CD4-positive, alpha-beta T cell treated with Interleukin-2 at 100 ng/mL for 4 hours (primary cell): ENCODE measurements at regions not wholly inside any gene's neighbourhood (a gene's known extent, or its start where the extent isn't known, plus 50 kb on each side); places are given as distances from the start of the nearest gene placed in this dataset.

Source experiments
- DNase-seq: peaks from one replicate; pipeline ENCODE4 v3.0.0-alpha.2; 2020; ENCODE audit warnings: low spot score

DNA sequence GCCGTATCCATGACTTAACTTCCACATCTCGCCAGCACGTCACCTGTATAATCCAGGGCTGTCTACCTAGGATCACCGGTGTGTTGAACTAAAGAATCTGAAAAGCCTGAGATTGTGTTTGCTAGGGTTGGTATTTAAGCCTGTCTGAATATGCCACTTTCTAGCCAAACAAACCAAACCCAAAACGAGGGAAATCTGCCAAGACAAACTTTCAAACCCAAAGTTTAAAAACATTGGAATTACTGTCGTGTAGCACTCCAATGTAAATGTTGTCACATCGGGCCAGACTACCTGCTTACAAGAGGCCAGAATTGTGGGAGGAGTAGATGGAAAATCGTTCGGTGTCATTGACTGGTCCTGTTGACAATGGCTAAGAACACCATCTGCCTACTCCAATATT lies 747.8 kb downstream of the EFNB2 start:
- DNase-seq: no peak

DNA sequence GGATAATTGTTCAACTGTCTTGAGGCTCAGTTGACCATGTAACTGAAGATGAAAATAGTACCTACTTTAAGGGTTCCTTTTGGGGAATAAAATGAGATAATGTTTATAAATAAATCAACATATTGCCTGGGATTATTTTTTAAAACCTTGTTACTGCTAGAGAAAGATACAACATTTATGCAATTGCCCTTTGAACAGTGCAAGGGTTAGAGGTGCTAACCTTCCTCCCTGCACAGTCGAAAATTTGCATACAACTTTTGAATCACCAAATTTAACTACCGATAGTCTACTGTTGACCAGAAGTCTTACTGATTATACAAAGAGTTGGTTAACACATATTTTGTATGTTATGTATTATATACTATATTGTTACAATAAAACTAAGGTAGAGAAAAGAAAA lies 750.0 kb downstream of the EFNB2 start:
- no peak for DNase-seq

DNA sequence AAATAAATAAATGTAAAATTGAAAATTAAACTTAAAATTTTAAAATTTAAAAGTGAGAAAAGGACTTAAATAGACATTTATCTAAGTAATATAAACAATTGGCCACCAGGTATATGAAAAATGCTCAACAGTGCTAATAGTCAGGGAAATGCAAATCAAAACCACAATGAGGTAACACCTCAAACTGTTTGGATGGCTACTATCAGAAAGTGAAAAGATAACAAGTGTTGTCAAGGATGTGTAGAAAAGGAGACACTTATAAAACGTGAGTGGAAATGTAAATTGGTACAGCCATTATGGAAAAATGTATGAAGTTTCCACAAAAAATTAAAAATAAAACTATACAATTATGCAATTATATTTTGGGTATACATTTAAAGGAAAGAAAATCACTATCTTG lies 752.2 kb downstream of the EFNB2 start:
- DNase-seq: no peak

DNA sequence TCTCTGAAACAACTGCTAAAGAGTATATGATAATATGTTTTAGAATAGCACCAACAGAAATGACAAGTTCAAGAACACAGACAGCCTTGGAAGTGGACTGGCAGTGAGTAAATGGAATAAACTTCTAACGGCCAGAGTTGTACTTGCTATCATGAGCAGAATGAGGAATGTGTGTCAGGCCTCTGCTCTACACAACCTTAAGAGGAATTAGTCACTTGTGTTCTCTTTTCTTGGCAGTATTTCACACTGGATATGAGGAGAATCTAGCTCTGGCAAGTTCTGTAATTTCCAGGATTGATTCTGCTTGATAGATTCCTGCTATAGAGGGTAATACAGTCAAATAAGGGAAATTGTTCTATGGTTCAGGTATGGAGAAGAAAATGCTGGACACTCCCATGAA lies 757.3 kb downstream of the EFNB2 start:
- DNase-seq: no peak

DNA sequence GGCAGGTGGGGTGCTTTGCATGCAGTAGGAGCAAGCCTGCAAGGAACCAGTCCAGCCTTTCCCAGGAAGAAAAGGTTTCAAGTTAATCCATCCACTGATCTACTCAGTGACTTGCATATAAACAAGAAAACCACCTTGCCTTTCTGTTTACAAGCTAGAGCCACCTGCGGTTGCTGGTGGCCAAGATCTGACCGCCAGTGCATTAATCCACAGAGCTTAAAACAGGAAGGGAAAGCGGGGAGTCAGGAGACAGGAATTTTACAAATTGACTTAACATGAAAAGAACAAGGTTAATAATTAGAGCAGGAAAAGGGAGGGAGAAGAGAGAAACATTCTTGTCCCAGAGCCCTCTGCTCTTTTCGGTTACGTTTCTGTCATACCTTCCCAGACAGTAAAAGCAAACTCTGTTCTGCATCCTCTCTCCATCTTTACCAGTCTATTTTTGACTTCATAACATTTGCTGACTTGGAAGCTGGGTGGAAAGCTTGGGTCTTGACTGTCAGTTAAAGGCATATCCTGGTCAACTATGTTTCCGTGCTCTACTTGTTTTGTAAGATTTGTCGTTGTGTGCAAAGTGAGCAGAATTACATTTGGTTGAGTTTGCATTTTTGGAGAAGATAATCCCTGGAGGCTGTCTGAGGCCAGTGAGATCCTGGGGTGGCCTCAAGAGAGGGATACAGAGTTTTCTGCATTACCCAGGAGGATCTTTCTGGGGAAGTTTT lies 760.6 kb downstream of the EFNB2 start:
- no peak for DNase-seq

DNA sequence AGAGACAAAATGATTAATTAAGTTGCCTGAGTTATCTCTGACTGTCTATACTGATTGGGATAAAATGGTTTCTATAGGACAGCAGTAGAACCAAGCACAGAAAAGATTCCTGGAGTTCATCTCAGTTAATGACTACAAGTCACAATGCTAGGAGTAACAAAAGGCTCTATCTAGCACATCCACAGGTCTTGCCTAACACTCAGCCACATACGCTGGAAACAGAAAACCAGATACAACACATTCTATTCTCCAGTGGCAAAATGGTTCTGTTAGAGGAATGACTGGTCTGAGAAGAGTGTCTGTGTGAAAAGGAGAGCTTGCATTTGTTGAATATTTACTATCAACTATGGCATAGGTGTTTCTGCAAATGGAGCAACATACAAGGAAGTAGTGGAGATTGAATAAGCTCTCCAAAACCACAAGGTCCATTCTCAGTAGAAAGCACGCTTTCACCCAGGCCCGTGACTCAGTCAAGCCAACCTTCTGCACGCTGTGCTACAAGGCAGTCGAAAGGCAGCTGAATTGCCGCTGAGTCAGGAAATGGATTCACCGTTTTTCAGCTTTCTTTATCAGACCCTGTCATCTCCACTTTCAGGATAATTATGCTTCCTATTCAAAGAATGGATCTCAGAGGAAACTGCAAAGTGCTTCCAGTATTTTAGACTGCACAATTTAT lies 761.5 kb downstream of the EFNB2 start:
- DNase-seq: no peak

DNA sequence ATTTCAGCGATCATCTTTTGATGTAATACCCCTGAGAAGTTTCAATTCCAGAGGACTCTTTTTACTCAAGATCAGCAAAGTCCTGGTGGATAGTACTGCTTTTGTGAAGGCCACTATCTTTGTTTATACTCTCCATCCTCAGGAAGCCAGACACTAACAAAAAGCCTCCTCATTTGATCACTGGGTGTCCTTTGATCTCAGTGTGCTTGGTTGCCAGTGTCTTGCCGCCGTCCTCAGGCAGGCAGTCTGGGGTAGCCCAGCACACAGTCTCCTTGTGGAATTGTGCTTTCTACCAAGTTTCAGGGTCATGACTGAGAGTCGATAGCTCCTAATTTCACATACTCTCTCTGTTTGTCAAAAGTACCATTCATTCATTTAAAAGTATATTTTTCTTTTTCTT lies 762.2 kb downstream of the EFNB2 start:
- DNase-seq: no peak

DNA sequence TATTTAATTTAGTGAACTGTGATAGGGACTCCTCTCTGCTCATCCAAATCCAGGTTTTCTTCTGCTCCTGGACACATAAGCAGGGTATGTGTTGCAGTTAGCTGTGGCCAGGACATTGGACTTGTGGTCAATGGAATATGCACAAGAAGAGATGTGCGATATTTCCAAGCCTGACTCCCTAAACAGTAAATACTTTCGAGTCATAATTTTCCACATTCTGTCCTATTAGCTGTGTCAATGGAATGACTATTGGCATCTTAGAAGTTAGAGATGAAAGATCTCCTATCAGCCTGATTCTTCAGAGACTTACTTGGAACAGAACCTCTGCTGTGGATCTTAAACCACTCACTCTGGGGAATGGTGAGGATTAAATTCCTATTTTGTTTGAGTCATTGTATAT lies 771.0 kb downstream of the EFNB2 start:
- no peak for DNase-seq

DNA sequence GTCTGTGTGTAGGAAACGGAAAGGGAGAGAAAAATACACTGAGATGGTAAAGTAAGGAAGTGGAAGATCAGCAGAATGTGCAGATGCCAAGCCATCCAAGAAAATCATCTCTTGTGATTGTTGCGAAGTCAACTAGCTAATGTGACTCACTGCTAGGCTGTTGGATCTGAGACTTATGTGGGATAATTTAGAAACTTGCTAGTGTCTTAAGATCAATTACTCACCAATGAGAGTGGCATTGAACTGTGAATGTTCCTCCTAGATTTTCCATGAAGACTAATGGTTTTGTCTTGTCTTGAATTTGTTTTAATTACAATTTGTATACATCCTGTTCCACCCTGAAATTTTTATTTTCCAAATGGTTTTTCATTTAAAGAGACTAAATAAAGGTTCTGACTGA lies 771.6 kb downstream of the EFNB2 start:
- no peak for DNase-seq

DNA sequence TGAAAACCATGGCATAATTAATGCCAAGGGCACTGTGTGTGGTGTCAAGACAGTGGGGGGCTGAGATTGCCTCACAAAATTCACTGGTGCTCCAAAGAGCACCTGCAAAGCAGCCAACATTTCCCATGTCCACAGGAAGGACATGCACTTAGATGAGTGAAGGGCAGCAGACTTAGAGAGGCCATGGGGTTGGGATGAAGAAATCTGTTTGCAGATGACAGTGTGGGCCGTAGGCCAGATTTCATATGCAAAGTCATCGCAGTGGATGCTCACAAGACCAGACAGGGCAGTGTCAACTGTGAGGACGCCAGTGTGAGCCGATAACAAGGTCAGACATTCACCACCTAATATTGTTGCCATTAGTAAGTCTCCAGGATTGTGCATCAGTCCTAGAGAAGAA lies 773.4 kb downstream of the EFNB2 start:
- DNase-seq: no peak

DNA sequence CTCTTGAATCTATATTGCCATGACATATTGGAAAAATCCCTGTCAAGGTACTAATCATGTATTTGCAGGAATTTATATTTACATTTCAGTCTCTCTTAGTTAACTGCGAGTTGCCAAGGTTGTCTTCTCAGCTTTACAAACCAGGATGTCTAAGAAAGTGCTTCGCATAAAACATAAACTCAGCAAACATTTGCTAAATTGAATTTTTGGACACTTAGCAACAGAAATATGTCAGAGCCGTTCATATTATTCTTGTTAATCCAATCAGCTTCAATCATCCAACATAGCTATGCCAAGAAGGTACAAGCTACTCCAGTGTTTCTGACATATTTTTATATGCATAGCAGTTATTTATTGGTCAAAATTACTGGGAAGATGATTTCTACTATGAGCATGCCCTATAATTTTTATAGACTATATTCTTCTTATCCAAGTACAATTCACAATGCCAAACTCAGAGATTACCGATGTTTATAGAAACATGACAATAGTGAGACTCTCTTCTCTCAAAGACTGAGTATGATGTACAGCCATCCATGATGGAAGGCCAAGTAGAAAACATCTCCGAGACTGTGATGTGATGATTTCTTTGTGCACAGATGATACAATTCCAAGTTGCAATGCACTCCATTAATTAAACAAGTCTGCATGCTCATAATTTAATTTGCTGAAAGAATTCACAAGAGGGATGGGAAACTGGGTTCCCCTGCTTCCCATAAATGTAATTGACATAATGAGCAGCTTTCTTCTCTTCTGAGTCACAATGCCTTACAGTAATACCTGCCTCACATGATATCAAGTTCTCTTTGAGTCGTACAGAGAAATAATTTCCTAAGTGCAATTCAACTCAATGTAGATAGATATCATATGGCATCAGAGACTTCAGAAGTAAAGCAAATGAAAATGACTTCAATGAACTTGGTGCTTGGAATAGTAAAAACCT lies 776.3 kb downstream of the EFNB2 start:
- DNase-seq: no peak

DNA sequence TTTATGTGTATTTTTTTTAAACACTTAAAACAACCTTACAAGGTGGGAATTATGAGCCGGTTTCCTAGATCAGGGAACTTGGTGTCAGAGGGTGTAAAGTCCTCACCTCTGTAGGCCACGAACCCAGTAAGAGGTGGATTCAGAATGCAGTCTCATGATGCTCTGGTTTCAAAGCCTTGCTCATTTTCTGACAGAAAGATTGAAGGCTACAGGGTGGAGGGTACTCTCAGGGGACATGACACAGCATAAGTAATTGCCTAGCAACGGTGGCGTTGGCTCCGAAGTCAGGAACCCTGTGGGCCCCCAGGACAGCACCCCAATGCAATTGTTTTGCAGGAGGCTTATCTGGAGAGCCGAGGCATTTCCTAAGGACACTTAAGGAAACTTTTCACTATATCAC lies 794.7 kb downstream of the EFNB2 start:
- DNase-seq: no peak

DNA sequence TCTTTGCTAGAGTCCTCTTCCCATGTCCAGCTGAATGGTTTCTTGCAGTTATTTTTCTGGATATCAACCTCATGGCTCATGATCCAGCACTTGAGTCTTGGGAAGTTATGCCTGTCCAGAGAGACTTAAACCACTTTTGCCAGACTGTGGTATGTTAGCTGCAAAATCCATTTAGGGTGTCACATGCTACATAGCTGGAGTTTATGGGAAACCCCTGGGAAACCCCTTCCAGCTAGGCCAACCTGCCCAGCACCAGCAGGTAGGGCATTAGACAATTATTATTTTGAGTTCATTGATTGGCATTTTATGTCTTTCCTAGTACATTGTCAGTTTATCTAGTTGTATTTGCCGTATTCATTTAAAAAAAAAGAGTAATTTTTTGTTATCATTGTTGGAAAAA lies 797.8 kb downstream of the EFNB2 start:
- no peak for DNase-seq

DNA sequence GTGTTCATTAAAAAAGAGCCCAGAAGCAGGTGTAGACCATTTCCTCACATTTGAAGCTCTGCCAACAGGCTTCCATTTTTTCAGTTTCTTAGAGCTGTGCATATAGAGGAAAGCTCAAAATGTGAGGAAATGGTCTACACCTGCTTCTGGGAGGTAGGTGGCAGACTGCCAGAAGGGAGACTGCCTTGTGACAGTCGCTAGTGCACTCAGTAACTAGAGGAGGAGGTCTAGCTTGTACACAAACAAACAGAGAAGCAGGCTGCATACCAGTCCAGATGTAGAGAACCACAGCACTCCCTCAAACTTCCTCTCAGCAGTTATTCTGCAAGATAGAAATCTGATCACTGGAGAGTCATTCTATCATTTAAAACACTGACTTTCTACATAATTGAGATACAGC lies 800.2 kb downstream of the EFNB2 start:
- no peak for DNase-seq

DNA sequence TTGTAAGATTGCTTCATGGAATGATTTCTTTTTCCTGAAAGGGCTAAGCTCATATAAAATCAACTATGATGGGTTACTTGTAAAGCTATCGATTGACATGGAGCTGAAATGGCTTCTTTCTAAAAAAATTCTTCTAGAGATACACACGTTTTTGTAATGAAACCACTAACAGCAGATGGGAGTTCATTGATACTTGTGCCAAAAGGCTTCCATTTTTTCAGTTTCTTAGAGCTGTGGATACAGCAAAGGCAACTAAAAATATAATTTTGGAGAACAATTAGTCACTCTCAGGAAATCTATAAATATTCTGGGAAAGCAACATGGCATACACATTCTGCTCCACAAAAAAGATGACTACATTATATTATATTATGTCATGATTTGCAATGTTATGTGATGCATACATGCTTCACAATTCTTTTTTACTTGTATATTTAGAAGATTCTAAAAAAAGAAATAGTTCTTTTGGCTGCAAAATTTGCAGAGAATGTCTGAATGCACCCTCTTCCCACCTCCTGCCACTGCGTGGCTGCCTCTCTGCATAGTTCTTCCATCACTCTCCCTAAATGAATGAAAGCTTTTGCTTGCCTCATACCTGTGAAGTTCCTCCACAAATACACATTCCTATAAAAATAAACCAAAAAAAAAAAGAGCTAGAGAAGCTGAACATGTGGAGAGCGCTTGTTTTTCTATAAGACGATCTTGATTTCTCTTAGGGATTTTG lies 802.5 kb downstream of the EFNB2 start:
- no peak for DNase-seq

DNA sequence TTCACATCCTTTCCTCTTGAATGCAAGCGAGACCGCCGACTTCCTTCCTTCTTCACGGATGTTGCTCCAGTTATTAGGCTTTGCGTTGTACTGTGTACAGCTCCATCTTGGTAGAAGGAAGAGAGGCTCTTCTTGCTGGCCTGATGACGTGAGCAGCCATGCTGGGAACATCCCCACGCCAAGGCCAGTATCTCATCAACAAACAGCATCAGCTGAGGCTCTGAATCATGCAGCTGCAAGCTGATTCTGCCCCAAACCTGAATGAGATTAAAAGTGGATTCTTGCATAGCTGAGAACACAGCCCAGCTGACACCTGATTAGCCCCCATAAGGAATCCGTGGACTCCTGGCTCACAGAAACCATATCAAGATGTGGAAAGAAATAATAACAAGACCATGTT lies 809.6 kb downstream of the EFNB2 start:
- no peak for DNase-seq

DNA sequence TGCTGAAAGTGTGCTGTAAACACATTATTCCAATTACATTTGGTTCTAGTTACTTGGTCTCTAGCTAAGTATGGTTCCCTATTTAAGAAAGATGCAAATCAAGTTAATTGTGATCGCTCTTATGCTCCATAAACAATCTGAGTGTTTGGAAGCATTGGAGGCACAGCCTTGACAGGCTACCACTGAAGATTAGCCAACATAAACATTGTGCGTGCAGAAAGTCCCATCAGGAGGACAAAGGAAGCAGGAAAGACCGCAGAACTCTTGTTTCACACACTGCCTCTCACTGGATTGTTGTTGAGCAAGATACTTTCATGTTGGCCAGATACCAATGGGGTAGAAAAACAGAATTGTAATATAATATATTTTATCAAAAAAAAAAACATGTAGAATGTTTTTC lies 814.4 kb downstream of the EFNB2 start:
- no peak for DNase-seq

DNA sequence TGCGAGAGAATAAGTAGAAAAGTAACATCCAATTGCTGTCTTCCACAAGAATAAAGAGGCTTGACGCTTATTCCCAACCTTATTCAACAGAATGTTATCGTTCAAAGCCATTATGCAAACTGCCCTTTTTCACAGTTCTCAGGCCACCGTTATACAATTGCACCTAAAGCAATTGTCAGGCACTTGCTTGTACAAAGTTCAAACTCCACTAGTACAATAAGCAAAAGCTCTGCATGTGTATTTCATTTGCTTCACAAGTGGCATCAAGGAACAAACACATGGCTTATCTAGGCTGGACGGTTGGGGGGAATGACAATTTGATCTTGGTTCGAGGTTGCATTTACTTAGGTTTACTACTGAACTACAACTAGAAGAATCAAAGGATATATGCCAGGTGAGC lies 815.6 kb downstream of the EFNB2 start:
- DNase-seq: no peak

DNA sequence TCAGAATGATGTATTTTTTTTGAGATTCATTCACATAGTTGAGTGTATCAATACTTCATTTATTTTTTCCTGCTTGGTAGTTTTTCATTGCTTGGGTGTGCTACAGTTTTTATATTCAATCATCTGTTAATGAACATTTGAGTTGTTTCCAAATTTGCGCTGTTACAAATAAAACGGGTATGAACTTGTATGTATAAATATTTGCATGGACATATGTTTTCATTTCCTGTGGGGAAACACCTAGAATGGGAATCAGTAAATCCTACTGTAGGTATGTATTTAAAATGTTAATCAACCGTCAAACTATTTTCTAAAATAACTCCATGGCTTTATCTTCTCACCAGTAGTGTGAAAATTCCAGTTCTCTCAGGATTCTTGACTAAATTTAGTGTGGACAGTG lies 826.3 kb downstream of the EFNB2 start:
- DNase-seq: no peak

DNA sequence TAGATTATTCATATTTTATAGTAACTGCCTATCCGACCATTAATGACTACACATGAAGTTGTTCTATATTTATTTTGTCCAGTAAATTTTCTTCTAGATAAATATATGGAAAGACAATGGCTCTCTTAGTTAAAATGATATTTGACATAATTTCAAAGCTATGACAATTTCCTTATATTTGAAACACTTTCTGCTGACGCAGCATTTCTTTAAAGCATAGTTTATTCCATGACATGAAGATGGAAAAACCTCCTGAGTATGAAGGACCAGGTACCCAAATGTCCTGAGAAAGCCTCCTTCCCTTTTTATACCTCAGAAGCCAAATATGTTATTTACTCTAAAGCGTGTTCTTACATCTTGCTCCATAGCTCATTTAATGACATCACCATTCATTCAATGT lies 831.6 kb downstream of the EFNB2 start:
- no peak for DNase-seq

DNA sequence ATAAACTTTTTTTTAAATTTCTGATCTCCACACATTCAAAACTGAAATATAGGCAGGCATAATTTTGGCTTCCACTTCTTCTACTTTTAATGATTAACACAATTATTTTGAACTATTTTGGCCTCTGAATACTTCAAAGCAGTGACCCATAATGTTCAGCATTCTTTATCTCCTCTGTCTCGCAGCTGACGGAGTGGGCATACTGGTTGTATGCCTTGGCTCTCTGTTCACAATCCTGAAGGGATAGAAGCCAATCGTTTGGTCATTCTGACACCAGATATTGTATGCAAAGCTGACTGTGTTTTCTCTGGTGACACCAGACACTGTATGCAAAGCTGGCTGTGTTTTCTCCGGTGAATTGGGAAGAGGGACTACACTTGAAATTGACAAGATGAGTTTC lies 833.0 kb downstream of the EFNB2 start:
- no peak for DNase-seq

DNA sequence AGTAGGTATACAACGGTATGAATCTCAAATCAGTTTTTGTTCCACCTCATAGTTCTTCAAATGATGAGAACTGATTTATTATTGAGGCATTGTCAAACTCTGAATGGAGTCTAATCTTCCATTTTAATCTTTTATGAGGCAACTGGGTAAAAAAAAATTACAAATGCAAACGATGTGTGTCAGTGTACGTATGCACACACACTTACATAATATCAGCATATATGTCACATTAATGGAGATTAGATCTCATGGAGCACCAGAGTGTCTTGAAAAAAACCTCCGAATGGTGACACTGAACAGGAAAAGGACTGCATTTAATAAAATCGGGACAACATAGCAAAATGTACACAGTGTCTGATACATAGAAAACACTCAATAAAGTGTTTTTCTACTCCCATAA lies 842.7 kb downstream of the EFNB2 start:
- DNase-seq: no peak
